ENCODE measurements at regions not wholly inside any gene's neighbourhood (a gene's known extent, or its start where the extent isn't known, plus 50 kb on each side); places are given as distances from the start of the nearest gene placed in this dataset.

DNA sequence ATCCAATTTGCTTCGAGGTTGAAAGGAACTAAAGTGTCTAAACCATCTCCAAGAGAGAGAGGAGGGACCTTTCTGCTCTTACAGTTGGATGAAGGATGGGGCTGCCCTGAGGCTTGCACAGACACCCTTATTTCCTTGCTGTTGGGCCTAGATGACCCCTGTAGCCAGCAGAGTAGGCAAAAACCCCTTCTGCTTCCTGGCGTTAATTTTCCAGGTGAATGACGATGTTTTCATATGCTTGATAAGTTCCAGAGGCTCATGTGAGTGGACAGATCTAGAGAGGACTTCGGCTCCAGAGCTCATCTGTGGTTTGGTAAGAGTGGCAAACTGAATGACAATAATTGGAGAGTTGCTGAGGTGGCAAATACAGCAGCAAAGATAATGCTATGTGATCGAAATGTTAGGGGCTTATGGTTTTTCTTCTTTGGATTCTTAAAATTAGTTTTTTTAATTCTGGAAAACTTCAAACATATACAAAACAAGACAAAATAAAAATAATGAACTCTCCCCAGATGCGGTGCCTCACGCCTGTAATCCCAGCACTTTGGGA lies 98.6 kb upstream of the MAP4K3 start:
- Mint-ChIP-seq H3K36me3 (no peaks in the 10 kb centered on the region), H3K4me1 (no peaks in the 10 kb centered on the region), H3K27ac (no peak overlapping the region), H3K27me3 (peaks cover 8% of the 10 kb centered on the region), H3K4me3 (no peak overlapping the region), H3K9me3 (peaks cover 2% of the 10 kb centered on the region)
- no peak for DNase-seq
- CTCF ChIA-PET = no interaction called here

GRCh38 chr2:39537150-39537549 lies 100.1 kb upstream of the MAP4K3 start:
- H3K4me1 Mint-ChIP-seq = no peaks in the 10 kb centered on the region
- peaks cover 3% of the 10 kb centered on the region for H3K27me3 Mint-ChIP-seq
- no peaks in the 10 kb centered on the region for H3K36me3 Mint-ChIP-seq
- H3K27ac Mint-ChIP-seq = no peak overlapping the region
- peaks cover 2% of the 10 kb centered on the region for H3K9me3 Mint-ChIP-seq
- DNase-seq = no peak
- H3K4me3 Mint-ChIP-seq = no peak overlapping the region
- CTCF ChIA-PET = interaction anchor here (0.6 kb wide), 1 partner anchor 10 kb away, joined by 3 read pairs; no protein-coding TSS in a partner anchor

DNA sequence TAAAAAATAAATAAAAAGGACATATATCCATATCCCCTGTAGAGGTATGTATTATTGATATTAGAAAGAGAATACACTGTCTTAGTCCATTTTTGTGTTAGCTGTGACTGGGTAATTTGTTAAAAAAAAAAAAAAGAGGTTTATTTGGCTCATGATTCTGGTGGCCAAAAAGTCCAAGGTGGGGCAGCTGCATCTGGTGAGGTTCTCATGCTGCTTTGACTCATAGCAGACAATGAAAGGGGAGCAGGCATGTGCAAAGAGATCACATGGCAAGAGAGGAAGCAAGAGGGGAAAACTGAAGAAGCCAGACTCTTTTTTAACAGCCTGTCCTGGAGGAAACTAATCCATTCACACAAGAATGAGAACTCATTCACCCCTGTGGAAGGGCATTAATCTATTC lies 101.6 kb upstream of the MAP4K3 start:
- H3K27ac Mint-ChIP-seq = no peak overlapping the region
- H3K4me3 Mint-ChIP-seq = no peak overlapping the region
- CTCF ChIA-PET = no interaction called here
- H3K36me3 Mint-ChIP-seq = no peaks in the 10 kb centered on the region
- peaks cover 2% of the 10 kb centered on the region for H3K9me3 Mint-ChIP-seq
- peaks cover 3% of the 10 kb centered on the region for H3K27me3 Mint-ChIP-seq
- H3K4me1 Mint-ChIP-seq = no peaks in the 10 kb centered on the region
- no peak for DNase-seq

GRCh38 chr2:39540414-39540813 lies 103.3 kb upstream of the MAP4K3 start:
- DNase-seq = no peak
- Mint-ChIP-seq H3K36me3 (no peaks in the 10 kb centered on the region), H3K27ac (no peak overlapping the region), H3K4me1 (no peaks in the 10 kb centered on the region), H3K4me3 (no peak overlapping the region), H3K9me3 (peaks cover 2% of the 10 kb centered on the region), H3K27me3 (peaks cover 3% of the 10 kb centered on the region)
- CTCF ChIA-PET = no interaction called here

- CTCF ChIA-PET = no interaction called here
- Mint-ChIP-seq H3K4me3 (no peak overlapping the region), H3K9me3 (peaks cover 2% of the 10 kb centered on the region), H3K27me3 (peaks cover 3% of the 10 kb centered on the region), H3K4me1 (no peaks in the 10 kb centered on the region), H3K36me3 (no peaks in the 10 kb centered on the region), H3K27ac (no peak overlapping the region)
- DNase-seq = no peak
These were observed 104.2 kb upstream of the MAP4K3 start for GRCh38 chr2:39541011-39541930.

GRCh38 chr2:39542523-39542922 lies 105.4 kb upstream of the MAP4K3 start:
- Mint-ChIP-seq H3K9me3 (peaks cover 2% of the 10 kb centered on the region), H3K27me3 (peaks cover 3% of the 10 kb centered on the region), H3K4me3 (no peak overlapping the region), H3K36me3 (no peaks in the 10 kb centered on the region), H3K27ac (no peak overlapping the region), H3K4me1 (no peaks in the 10 kb centered on the region)
- CTCF ChIA-PET = no interaction called here
- no peak for DNase-seq

- CTCF ChIA-PET = no interaction called here
- H3K9me3 Mint-ChIP-seq = no peaks in the 10 kb centered on the region
- no peaks in the 10 kb centered on the region for H3K4me1 Mint-ChIP-seq
- H3K4me3 Mint-ChIP-seq = no peak overlapping the region
- no peak overlapping the region for H3K27ac Mint-ChIP-seq
- DNase-seq = no peak
- H3K27me3 Mint-ChIP-seq = peaks cover 4% of the 10 kb centered on the region
- no peaks in the 10 kb centered on the region for H3K36me3 Mint-ChIP-seq
These were observed 108.9 kb upstream of the MAP4K3 start for GRCh38 chr2:39545957-39546356.

DNA sequence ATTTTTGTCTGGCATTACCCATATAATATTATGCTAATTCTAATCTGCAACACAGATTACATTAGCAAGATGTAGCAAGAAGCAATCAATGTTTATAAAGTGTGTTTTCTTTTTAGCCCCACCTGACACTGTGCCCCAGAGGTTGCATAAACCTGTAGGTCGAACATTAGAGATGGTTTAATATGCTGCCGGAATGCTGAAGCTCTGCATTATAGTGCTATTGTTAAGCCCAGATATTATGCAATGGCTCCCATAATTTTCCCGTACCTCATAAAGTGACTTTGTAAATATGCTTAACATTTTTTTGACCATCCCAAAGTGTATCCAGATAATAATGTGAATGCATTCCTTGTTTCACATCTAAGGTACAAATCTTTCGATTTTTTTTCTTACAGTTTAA lies 109.3 kb upstream of the MAP4K3 start:
- H3K27ac Mint-ChIP-seq = no peak overlapping the region

GRCh38 chr2:39546937-39547336 lies 109.9 kb upstream of the MAP4K3 start:
- Mint-ChIP-seq H3K4me3 (no peak overlapping the region), H3K4me1 (no peaks in the 10 kb centered on the region), H3K36me3 (no peaks in the 10 kb centered on the region), H3K9me3 (no peaks in the 10 kb centered on the region), H3K27me3 (peaks cover 4% of the 10 kb centered on the region), H3K27ac (no peak overlapping the region)
- CTCF ChIA-PET = interaction anchor here (0.7 kb wide), 1 partner anchor 10 kb away, joined by 3 read pairs; no protein-coding TSS in a partner anchor
- DNase-seq = no peak

More for the DNA sequence above, 109.3 kb upstream of the MAP4K3 start:
- H3K36me3 Mint-ChIP-seq = no peaks in the 10 kb centered on the region
- no peak for DNase-seq
- H3K4me1 Mint-ChIP-seq = no peaks in the 10 kb centered on the region
- no peaks in the 10 kb centered on the region for H3K9me3 Mint-ChIP-seq
- H3K4me3 Mint-ChIP-seq = no peak overlapping the region
- peaks cover 4% of the 10 kb centered on the region for H3K27me3 Mint-ChIP-seq
- CTCF ChIA-PET = interaction anchor here (0.7 kb wide), 1 partner anchor 9 kb away, joined by 3 read pairs; no protein-coding TSS in a partner anchor

DNA sequence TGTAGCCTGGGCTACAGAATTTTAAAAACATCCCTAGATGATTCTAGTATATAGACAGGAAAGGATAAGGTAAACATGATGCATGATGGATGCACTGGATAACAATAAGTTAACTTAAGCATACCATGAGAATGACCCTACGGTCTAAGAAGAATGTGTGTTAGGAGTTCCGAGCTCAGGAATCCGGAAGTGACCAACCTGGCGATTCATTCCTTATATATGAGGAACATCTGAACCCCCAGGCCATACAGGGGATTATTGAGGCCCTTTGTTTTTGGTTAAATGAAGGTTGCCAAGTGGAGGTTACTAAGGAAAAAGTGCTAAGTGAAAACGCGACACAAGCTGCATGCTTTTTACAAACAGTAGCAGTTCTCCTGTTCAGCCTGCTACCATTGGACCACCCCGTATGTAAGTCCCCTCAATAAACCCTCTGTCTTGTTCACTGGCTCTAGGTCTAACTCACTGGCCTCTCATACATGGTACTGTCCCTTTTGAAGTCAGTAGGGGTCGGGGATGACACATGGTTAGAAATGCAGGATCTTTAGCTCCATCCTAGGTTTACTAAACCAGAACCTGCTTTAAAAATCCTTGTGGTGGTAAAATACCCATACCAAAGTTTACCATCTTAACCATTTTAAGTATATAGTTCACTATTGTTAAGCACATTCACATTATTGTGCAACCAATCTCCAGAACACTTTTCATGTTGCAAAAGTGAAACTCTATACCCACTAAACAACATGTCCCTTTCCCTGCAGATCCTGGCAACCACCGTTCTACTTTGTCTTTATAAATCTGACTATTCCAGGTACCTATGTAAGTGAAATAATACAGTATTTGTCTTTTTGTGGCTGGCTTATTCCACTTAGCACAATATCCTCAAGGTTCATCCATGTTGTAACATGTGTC lies 111.0 kb upstream of the MAP4K3 start:
- Mint-ChIP-seq H3K27ac (no peak overlapping the region), H3K4me3 (no peak overlapping the region), H3K27me3 (peaks cover 4% of the 10 kb centered on the region), H3K4me1 (no peaks in the 10 kb centered on the region), H3K36me3 (no peaks in the 10 kb centered on the region), H3K9me3 (no peaks in the 10 kb centered on the region)
- DNase-seq = no peak
- CTCF ChIA-PET = no interaction called here

DNA sequence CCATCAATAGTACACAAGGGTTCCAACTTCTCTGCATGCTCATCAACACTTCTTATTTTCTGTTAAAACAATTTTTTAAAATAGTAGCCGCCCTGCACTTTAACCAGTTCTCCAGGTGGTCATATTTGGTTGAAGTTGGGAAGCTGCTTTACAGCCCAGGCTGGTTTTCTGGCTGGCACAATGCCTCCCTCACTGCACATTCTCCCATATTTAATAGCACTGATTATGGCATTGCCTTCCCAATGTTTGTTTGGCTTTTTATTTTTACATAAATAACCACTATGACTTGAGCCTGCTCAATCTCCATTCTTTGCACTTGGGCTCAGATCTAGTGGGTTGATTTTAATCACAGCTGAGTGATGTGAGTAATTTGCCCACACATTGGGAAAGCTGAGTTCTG lies 111.9 kb upstream of the MAP4K3 start:
- no peaks in the 10 kb centered on the region for H3K9me3 Mint-ChIP-seq
- H3K4me1 Mint-ChIP-seq = no peaks in the 10 kb centered on the region
- no peak overlapping the region for H3K27ac Mint-ChIP-seq
- H3K4me3 Mint-ChIP-seq = no peak overlapping the region
- peaks cover 4% of the 10 kb centered on the region for H3K27me3 Mint-ChIP-seq
- no peaks in the 10 kb centered on the region for H3K36me3 Mint-ChIP-seq
- no peak for DNase-seq
- CTCF ChIA-PET = no interaction called here

- Mint-ChIP-seq H3K9me3 (no peaks in the 10 kb centered on the region), H3K4me1 (no peaks in the 10 kb centered on the region), H3K27me3 (peaks cover 4% of the 10 kb centered on the region), H3K27ac (no peak overlapping the region), H3K4me3 (no peak overlapping the region), H3K36me3 (no peaks in the 10 kb centered on the region)
- CTCF ChIA-PET = interaction anchor here (0.7 kb wide), 1 partner anchor 404 kb away, joined by 5 read pairs; no protein-coding TSS in a partner anchor
- DNase-seq = no peak
These were observed 112.8 kb upstream of the MAP4K3 start for GRCh38 chr2:39549718-39550464.

GRCh38 chr2:39550701-39551285 lies 113.7 kb upstream of the MAP4K3 start:
- H3K36me3 Mint-ChIP-seq = no peaks in the 10 kb centered on the region

More at GRCh38 chr2:39550701-39551285, 113.7 kb upstream of the MAP4K3 start:
- Mint-ChIP-seq H3K27me3 (peaks cover 4% of the 10 kb centered on the region), H3K27ac (no peak overlapping the region), H3K4me3 (no peak overlapping the region), H3K9me3 (no peaks in the 10 kb centered on the region), H3K4me1 (no peaks in the 10 kb centered on the region)
- CTCF ChIA-PET = no interaction called here
- DNase-seq = no peak

All from activated naive CD4-positive, alpha-beta T cell treated with anti-CD3 and anti-CD28 coated beads, Interleukin-2, amount 10 ng/mL, durations not matched to agents 7 days and 5 days (primary cell).